Neuronal stem cell (in vitro differentiated cells): ENCODE measurements at regions not wholly inside any gene's neighbourhood (a gene's known extent, or its start where the extent isn't known, plus 50 kb on each side); places are given as distances from the start of the nearest gene placed in this dataset.
A peak's percentile ranks its signal among the peaks of the same experiment; 100 is the strongest.

ENCODE experiments used
- DNase-seq: peaks from one replicate; pipeline ENCODE4 v3.0.0-alpha.2; 2013; ENCODE audit warnings: low spot score
- H2AFZ ChIP-seq: one replicate; pipeline ENCODE4 v1.6.1; 2013; ENCODE audit warnings: mild to moderate bottlenecking, low read length, inconsistent platforms
- H2AK5ac ChIP-seq: 2 replicates; pipeline ENCODE4 v1.6.1; 2013; ENCODE audit warnings: low read depth, mild to moderate bottlenecking, inconsistent platforms, low read length, moderate library complexity, mixed read lengths
- H2BK120ac ChIP-seq: 2 replicates; pipeline ENCODE4 v1.6.1; 2013; ENCODE audit warnings: low read depth, mild to moderate bottlenecking, inconsistent platforms, low read length, moderate library complexity, mixed read lengths
- H2BK12ac ChIP-seq: one replicate; pipeline ENCODE4 v1.6.1; 2013; ENCODE audit warnings: low read length, inconsistent platforms
- H2BK15ac ChIP-seq: 2 replicates; pipeline ENCODE4 v1.6.1; 2013; ENCODE audit warnings: mild to moderate bottlenecking, low read length, inconsistent platforms, mixed read lengths
- H2BK5ac ChIP-seq: one replicate; pipeline ENCODE4 v1.6.1; 2013; ENCODE audit warnings: inconsistent platforms, mild to moderate bottlenecking, low read length, moderate library complexity
- H3K14ac ChIP-seq: one replicate; pipeline ENCODE4 v1.6.1; 2013; ENCODE audit warnings: low read length, inconsistent platforms
- H3K18ac ChIP-seq: 2 replicates; pipeline ENCODE4 v1.6.1; 2013; ENCODE audit warnings: low read length, inconsistent platforms
- H3K23ac ChIP-seq: 2 replicates; pipeline ENCODE4 v1.6.1; 2013; ENCODE audit warnings: low read depth, mild to moderate bottlenecking, mixed read lengths, low read length, inconsistent platforms; ENCODE audit not compliant: poor library complexity
- H3K27ac ChIP-seq: replicated peaks from 3 replicates; pipeline ENCODE4 v1.5.1; 2013; ENCODE audit warnings: low read length, inconsistent platforms
- H3K27me3 ChIP-seq, 3 experiments: 2 replicates each; pipeline ENCODE4 v1.6.1; 2013; ENCODE audit warnings: low read length in 3 of 3, mild to moderate bottlenecking in 2 of 3, inconsistent platforms in 1 of 3, low read depth in 1 of 3, mixed read lengths in 1 of 3, moderate library complexity in 1 of 3; ENCODE audit not compliant: control insufficient read depth in 3 of 3, insufficient read depth in 3 of 3
- H3K36me3 ChIP-seq, 2 donors: replicated peaks in 1 of 2; 2 replicates each; pipeline ENCODE4 v1.6.1; 2013; ENCODE audit warnings: low read length in 2 of 2; ENCODE audit not compliant: control insufficient read depth in 2 of 2, insufficient read depth in 2 of 2
- H3K4ac ChIP-seq: 2 replicates; pipeline ENCODE4 v1.6.1; 2013; ENCODE audit warnings: inconsistent platforms, mild to moderate bottlenecking, low read length, moderate library complexity
- H3K4me1 ChIP-seq, 2 donors: 1 replicate in 1 of 2; 2 replicates in 1 of 2; pipeline ENCODE4 v1.6.1; 2013; ENCODE audit warnings: low read length in 2 of 2, low read depth in 1 of 2; ENCODE audit not compliant: control insufficient read depth in 2 of 2, insufficient read depth in 1 of 2
- H3K4me2 ChIP-seq: one replicate; pipeline ENCODE4 v1.6.1; 2013; ENCODE audit warnings: mild to moderate bottlenecking, low read length, inconsistent platforms; ENCODE audit not compliant: insufficient read depth, poor library complexity, severe bottlenecking
- H3K4me3 ChIP-seq, 2 donors: 2 replicates each; pipeline ENCODE4 v1.5.1; 2013; ENCODE audit warnings: low read length in 2 of 2, mild to moderate bottlenecking in 2 of 2, inconsistent platforms in 1 of 2, moderate library complexity in 1 of 2
- H3K79me1 ChIP-seq: one replicate; pipeline ENCODE4 v1.6.1; 2013; ENCODE audit warnings: low read depth, mild to moderate bottlenecking, inconsistent platforms, low read length, moderate library complexity
- H3K9ac ChIP-seq: one replicate; pipeline ENCODE4 v1.6.1; 2013; ENCODE audit warnings: mild to moderate bottlenecking, low read depth, low read length, inconsistent platforms; ENCODE audit not compliant: poor library complexity
- H3K9me3 ChIP-seq, 2 donors: replicated peaks in 1 of 2; 2 replicates each; pipeline versions ENCODE3 to v1.6.1; 2013; ENCODE audit warnings: low read length in 2 of 2, mild to moderate bottlenecking in 2 of 2, inconsistent platforms in 1 of 2, low read depth in 1 of 2, mixed read lengths in 1 of 2, moderate library complexity in 1 of 2; ENCODE audit not compliant: control insufficient read depth in 2 of 2, insufficient read depth in 1 of 2
- H4K8ac ChIP-seq: one replicate; pipeline ENCODE4 v1.6.1; 2013; ENCODE audit warnings: low read depth, mild to moderate bottlenecking, inconsistent platforms, low read length, moderate library complexity
- H4K91ac ChIP-seq: one replicate; pipeline ENCODE4 v1.6.1; 2013; ENCODE audit warnings: low read length, low read depth, mild to moderate bottlenecking, inconsistent platforms; ENCODE audit not compliant: poor library complexity
- WGBS, 2 donors: extraction: QIAGEN DNeasy Blood & Tissue Kit; methylation state at CpG; one replicate each; pipeline ENCODE4 v1.1.7; 2013; ENCODE audit warnings: missing lambda C conversion rate in 2 of 2, mixed read lengths in 1 of 2; ENCODE audit not compliant: insufficient read length in 2 of 2, insufficient replicate concordance in 1 of 2; ENCODE audit errors: extremely low coverage in 2 of 2; 5-methylcytosine and 5-hydroxymethylcytosine counted together

DNA sequence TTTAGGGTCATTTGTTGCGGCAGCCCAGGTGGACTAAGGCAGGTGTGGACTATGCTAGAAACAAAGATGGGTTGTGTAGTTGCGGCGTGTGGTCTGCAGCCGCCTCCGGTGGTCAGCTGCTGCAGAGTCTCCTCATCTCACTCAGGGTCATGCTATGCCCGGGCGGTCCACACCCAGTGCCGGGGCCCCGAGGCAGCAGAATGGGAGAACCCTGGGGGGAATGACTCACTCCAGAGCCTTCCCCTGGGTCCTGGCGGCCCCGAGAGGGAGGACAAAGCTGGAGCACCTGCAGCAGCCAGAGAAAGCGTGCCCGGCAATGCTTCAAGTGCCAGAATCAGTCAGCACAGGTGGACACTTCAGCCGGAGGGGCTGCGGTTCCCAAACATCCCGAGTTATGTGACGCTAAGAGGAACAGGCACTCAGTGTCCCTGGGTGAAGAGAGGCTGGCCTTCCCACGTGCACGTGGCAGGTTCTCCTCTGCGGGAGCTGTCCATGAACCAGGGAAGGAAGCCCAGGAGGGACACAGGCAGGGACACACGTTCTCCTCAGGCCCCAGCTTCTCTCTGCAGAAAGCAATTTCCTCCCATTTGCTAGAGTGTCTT is 289.6 kb upstream of the B3GAT1 start:
- DNase-seq = no peak
- Histone ChIP-seq H2BK12ac (no peak overlapping the region), H3K4ac (no peak overlapping the region)

DNA sequence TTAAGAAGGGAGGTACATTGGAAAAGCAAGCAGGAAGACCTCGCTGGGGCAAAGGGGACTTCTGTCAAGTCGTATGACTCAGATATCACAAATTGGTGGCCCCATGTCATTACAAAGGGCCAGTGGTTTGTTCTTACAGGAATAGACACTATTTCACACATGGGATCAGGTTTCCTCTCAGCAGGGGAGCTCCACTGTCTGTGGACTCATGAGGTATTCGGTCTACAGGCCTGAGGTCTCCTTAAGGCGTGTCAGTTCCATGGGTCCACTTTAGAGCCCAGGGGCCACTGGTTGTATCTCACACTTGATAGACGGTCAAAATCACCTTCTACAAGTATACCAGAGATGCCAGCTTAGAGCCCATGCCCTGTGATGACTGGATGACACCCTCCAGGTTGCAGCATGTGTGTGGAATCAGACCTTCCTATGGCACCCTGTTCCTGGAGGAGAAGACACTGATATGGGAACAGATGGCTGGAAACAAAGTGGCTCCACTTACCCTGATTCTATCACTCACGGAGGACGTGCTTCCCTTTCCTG is 288.1 kb upstream of the B3GAT1 start:
- Histone ChIP-seq H3K4me1 (no peaks in the 10 kb centered on the region), H3K9me3 (no peaks in the 10 kb centered on the region), H3K4me2 (no peak overlapping the region), H3K14ac (no peak overlapping the region), H3K4me3 (no peak overlapping the region), H2AK5ac (no peak overlapping the region), H3K27ac (no peak overlapping the region), H2BK12ac (no peak overlapping the region), H2AFZ (no peak overlapping the region), H3K36me3 (no peaks in the 10 kb centered on the region), H4K91ac (no peak overlapping the region), H3K79me1 (no peaks in the 10 kb centered on the region), H3K27me3 (no peaks in the 10 kb centered on the region), H3K4ac (no peak overlapping the region), H3K23ac (no peak overlapping the region), H2BK120ac (no peak overlapping the region), H4K8ac (no peak overlapping the region), H3K18ac (no peak overlapping the region), H3K9ac (no peak overlapping the region), H2BK5ac (no peak overlapping the region), H2BK15ac (no peak overlapping the region)
- no CpG with 5 or more reads among the region's 7 CpGs for WGBS, 2 donors
- no peak for DNase-seq

More for the DNA sequence above, 289.6 kb upstream of the B3GAT1 start:
- no CpG with 5 or more reads among the region's 21 CpGs for WGBS, 2 donors
- no peak overlapping the region for H2BK120ac ChIP-seq
- no peak overlapping the region for H4K8ac ChIP-seq
- no peaks in the 10 kb centered on the region for H3K27me3 ChIP-seq
- H2BK15ac ChIP-seq = no peak overlapping the region
- no peaks in the 10 kb centered on the region for H3K79me1 ChIP-seq
- H3K9me3 ChIP-seq = no peaks in the 10 kb centered on the region
- no peak overlapping the region for H3K4me2 ChIP-seq
- no peak overlapping the region for H3K27ac ChIP-seq
- H4K91ac ChIP-seq = no peak overlapping the region
- H3K23ac ChIP-seq = no peak overlapping the region
- no peak overlapping the region for H2AK5ac ChIP-seq
- no peak overlapping the region for H2AFZ ChIP-seq
- no peak overlapping the region for H2BK5ac ChIP-seq
- H3K9ac ChIP-seq = peak overlapping the region; percentile 33
- no peak overlapping the region for H3K14ac ChIP-seq
- H3K4me3 ChIP-seq = peak overlapping the region in 1 of 2 donors; percentile 66
- H3K36me3 ChIP-seq = no peaks in the 10 kb centered on the region
- H3K4me1 ChIP-seq = no peaks in the 10 kb centered on the region
- peak overlapping the region; percentile 57 for H3K18ac ChIP-seq

DNA sequence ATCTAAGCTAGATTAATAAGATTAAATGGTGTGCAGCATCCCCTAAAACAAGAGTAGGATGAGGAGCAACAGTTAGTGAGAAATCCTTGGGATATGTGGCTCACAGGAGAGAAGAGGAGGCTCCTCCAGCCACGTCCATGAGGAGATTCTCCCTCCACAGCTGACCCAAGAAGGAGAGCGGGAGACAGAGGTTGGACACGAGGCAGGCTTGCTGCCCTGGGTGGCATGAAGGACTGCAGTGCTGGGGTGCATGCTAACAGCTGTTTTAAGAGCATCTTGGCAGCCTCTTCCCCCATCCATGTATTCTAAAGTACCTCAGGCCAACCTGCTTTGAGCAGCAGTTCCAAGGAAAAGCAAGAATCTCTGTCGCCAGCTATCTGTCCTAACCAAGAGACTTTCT is 284.4 kb upstream of the B3GAT1 start:
- WGBS, 2 donors = no CpG with 5 or more reads among the region's 4 CpGs
- DNase-seq = no peak

DNA sequence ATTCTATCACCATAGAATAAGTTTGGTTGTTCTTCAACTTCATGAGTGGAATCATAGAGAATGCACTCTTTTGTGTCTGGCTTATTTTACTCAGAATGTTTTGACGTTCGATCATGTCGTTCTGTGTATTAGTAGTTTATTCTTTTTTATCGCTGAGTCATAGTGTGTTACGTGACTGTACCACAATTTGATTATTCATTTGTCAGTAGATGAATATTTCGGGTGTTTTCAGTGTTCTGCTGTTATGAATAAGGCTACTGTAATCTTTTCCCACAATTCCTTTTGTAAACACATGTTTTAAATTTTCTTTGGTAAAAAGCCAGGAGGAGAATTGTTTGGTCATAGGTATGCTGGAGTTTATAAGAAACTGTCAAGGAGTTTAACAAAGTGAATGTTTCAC is 279.9 kb upstream of the B3GAT1 start:
- no peak overlapping the region for H2BK12ac ChIP-seq
- H3K27ac ChIP-seq = no peak overlapping the region
- no peak overlapping the region for H3K18ac ChIP-seq
- H3K9ac ChIP-seq = no peak overlapping the region
- H3K27me3 ChIP-seq = peaks cover 0 to 2% (median 0%) of the 10 kb centered on the region in 3 experiments
- no peaks in the 10 kb centered on the region for H3K79me1 ChIP-seq
- no peak overlapping the region for H2BK120ac ChIP-seq
- no peak overlapping the region for H2AK5ac ChIP-seq
- H4K91ac ChIP-seq = no peak overlapping the region
- H4K8ac ChIP-seq = no peak overlapping the region
- H3K4me3 ChIP-seq = no peak overlapping the region
- H2BK15ac ChIP-seq = no peak overlapping the region
- H3K23ac ChIP-seq = no peak overlapping the region
- H3K4me1 ChIP-seq = peaks cover 0 to 1% of the 10 kb centered on the region in 2 donors
- H3K9me3 ChIP-seq = no peaks in the 10 kb centered on the region
- no peak overlapping the region for H2BK5ac ChIP-seq
- no peak overlapping the region for H3K4me2 ChIP-seq
- no peaks in the 10 kb centered on the region for H3K36me3 ChIP-seq
- no peak for DNase-seq
- no peak overlapping the region for H2AFZ ChIP-seq
- H3K4ac ChIP-seq = no peak overlapping the region
- no CpG with 5 or more reads among the region's 6 CpGs for WGBS, 2 donors
- H3K14ac ChIP-seq = no peak overlapping the region

More for the DNA sequence above, 284.4 kb upstream of the B3GAT1 start:
- H3K27ac ChIP-seq = no peak overlapping the region
- no peak overlapping the region for H2BK15ac ChIP-seq
- no peaks in the 10 kb centered on the region for H3K9me3 ChIP-seq
- H2BK5ac ChIP-seq = no peak overlapping the region
- H4K8ac ChIP-seq = no peak overlapping the region
- H3K4me1 ChIP-seq = peaks cover 0 to 1% of the 10 kb centered on the region in 2 donors
- no peaks in the 10 kb centered on the region for H3K36me3 ChIP-seq
- H3K18ac ChIP-seq = no peak overlapping the region
- no peaks in the 10 kb centered on the region for H3K79me1 ChIP-seq
- no peak overlapping the region for H2AFZ ChIP-seq
- H3K14ac ChIP-seq = no peak overlapping the region
- H2BK12ac ChIP-seq = no peak overlapping the region
- no peak overlapping the region for H4K91ac ChIP-seq
- H3K4me2 ChIP-seq = no peak overlapping the region
- no peak overlapping the region for H2BK120ac ChIP-seq
- no peak overlapping the region for H2AK5ac ChIP-seq
- H3K27me3 ChIP-seq = no peaks in the 10 kb centered on the region
- H3K4ac ChIP-seq = no peak overlapping the region
- H3K9ac ChIP-seq = no peak overlapping the region
- H3K23ac ChIP-seq = no peak overlapping the region
- no peak overlapping the region for H3K4me3 ChIP-seq
